ENCODE measurements at regions not wholly inside any gene's neighbourhood (a gene's known extent, or its start where the extent isn't known, plus 50 kb on each side); places are given as distances from the start of the nearest gene placed in this dataset.

DNA sequence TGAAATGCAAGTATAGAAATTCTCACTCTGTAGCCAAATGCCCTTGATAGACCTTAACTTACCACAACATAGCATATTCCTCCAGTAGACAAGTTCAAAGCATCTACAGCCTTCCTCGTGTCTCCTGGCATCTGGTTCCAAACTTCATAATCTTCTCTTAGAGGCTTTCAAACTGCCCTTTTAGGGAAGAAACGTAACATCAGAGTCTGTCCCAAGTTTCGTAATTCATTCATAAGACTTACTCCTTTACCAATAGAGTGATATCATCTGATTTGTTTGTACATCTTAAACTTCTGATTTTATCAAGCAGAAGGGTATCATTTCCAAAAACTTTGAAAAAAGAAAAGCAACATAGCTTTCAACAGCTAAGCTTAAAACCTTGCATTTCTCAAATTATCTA is 137.4 kb downstream of the SPRY2 start:
- no peak overlapping the region for H3K4me3 ChIP-seq (ENCODE audit: low read depth, low read length)
- TF ChIP-seq, protein P1, sequence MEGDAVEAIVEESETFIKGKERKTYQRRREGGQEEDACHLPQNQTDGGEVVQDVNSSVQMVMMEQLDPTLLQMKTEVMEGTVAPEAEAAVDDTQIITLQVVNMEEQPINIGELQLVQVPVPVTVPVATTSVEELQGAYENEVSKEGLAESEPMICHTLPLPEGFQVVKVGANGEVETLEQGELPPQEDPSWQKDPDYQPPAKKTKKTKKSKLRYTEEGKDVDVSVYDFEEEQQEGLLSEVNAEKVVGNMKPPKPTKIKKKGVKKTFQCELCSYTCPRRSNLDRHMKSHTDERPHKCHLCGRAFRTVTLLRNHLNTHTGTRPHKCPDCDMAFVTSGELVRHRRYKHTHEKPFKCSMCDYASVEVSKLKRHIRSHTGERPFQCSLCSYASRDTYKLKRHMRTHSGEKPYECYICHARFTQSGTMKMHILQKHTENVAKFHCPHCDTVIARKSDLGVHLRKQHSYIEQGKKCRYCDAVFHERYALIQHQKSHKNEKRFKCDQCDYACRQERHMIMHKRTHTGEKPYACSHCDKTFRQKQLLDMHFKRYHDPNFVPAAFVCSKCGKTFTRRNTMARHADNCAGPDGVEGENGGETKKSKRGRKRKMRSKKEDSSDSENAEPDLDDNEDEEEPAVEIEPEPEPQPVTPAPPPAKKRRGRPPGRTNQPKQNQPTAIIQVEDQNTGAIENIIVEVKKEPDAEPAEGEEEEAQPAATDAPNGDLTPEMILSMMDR (IDR thresholded peaks at IDR 0.05; ENCODE audit: control insufficient read depth, extremely low read depth, insufficient read depth) = no peak
- no peak for DNase-seq (ENCODE audit: low read depth)

DNA sequence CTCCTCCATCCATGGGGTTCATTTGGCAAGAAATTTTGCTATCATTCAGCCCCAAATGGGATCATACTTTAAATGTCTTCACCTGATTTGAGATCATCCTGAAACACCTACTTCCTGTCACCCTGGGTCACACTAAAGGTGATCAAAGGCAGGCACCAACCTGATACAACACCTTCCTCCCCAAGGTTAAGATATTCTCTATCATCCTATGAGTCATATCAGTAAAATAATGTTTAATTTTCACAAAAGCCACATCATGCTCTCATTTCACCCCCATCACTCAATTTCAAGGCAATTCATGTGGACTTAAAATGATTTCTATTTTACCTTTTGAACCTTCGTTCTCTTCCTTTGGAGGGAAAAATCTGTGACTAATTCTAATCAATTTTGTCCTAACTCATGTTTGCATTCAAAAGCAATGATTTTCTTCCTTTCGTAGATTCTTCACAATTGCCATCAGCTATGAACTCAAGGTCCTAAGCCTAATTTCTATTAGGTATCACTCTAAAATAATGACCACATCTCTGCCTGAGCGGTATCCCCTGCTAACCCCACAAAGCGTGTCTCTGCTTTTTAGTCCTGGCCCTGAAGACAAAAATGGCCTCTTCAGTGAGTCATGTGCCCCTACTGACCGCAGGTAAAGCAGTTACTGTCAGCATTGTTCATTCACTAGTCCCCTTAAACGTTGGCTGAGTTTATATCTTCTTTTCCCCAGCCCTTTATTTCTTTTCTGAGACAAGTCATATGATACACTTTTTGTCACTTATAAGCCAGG is 139.0 kb downstream of the SPRY2 start:
- DNase-seq (ENCODE audit: low read depth) = no peak
- H3K4me3 ChIP-seq (ENCODE audit: low read depth, low read length) = no peak overlapping the region
- TF ChIP-seq, protein P1 (IDR thresholded peaks at IDR 0.05; ENCODE audit: control insufficient read depth, extremely low read depth, insufficient read depth) = no peak

DNA sequence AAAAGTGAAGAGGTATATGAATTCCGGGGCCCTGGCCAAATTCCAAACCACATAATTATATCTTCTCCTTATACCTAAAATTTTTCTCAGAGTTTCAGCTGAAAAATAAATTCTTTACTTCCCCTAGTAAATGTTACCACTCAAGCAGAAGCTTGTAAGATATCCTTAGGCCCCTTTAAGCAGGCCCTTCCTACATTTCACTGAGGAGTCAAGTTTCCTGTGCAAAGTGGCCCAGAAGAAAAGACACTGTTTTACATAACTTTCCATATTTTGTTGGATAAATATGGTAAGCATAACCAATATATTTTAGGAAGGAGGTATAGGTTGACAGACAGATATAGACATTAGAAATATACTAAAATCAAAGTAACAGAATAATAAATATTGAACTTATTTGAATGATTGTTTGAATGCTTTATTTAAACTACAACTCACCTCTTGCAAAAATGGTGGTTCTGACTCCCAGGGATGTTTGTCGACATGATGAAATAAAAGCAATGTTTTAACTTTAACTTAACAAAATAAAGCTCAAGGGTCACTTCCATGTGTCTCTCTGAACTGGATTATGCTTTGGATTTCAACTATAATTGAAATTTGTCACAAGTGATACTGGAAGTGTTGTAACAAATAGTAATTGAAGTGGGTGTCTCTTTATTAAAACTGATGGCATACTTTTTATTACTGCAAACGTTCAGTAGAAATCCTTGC is 141.2 kb downstream of the SPRY2 start:
- DNase-seq (ENCODE audit: low read depth) = no peak
- no peak overlapping the region for H3K4me3 ChIP-seq (ENCODE audit: low read depth, low read length)
- TF ChIP-seq, protein P1 (IDR thresholded peaks at IDR 0.05; ENCODE audit: control insufficient read depth, extremely low read depth, insufficient read depth) = no peak

DNA sequence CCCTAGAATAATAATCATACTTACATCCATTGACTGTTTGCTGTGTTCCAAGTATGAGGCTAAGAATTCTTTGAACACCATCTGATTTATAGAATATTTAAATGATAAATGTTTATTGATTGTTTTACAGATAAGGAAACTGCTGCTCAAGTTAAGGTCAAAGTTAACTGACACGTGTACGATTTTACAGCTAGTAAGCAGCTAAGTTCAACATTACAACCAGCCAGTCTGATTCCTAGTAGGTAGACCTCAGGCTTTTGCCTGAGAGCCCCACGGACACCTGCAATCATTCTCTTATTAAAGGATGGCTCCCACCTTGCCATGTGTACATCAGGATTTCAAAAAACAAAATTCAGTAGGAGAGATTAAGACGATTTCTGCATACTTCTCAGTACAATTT is 141.9 kb downstream of the SPRY2 start:
- H3K4me3 ChIP-seq (ENCODE audit: low read depth, low read length) = no peak overlapping the region
- TF ChIP-seq, protein P1 (IDR thresholded peaks at IDR 0.05; ENCODE audit: control insufficient read depth, extremely low read depth, insufficient read depth) = no peak
- no peak for DNase-seq (ENCODE audit: low read depth)

DNA sequence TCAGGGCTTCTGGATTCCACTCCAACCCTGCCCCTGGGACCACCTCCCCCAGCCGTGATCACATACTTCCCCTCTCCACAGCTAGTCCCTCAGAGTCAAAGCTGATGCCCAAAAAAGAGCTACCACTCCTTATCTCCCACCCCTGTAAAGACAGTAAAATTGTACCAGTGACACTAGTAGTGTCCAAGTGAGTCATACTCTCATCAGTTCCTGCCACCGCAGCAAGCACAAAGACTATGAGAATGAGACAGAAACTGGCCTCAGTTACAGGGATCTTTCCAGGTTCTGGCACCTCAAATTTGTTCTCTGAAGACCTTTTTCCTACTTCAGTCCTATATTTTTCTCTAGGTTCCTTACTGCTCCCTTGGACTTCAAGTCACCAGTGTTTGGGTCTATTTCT is 144.2 kb downstream of the SPRY2 start:
- no peak overlapping the region for H3K4me3 ChIP-seq (ENCODE audit: low read depth, low read length)
- no peak for DNase-seq (ENCODE audit: low read depth)

DNA sequence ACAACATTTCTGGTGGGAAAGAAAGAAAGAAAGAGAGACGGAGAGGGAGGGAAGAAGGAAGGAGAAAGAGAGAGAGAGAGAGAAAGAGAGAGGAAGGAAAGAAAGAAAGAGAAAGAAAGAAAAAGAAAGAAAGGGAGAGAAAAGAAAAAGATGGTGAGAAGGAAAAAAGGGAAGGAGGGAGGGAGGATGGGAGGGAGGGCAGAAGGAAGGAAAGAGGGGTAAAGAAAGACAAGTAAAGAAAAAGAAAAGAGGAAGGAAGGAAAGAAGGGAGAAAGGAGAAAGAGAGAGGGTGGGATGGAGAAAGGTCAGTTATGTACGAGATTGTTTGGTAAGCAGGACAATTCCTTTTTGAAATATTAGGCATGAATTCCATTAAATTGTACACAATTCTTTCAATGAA is 145.3 kb downstream of the SPRY2 start:
- H3K4me3 ChIP-seq (ENCODE audit: low read depth, low read length) = no peak overlapping the region
- TF ChIP-seq, protein P1 (IDR thresholded peaks at IDR 0.05; ENCODE audit: control insufficient read depth, extremely low read depth, insufficient read depth) = no peak
- no peak for DNase-seq (ENCODE audit: low read depth)

More for the DNA sequence above, 144.2 kb downstream of the SPRY2 start:
- TF ChIP-seq, protein P1 (IDR thresholded peaks at IDR 0.05; ENCODE audit: control insufficient read depth, extremely low read depth, insufficient read depth) = no peak

Measured in LNCaP clone FGC (cell line).